Sigmoid colon (tissue), 4 donors: ENCODE measurements at regions not wholly inside any gene's neighbourhood (a gene's known extent, or its start where the extent isn't known, plus 50 kb on each side); places are given as distances from the start of the nearest gene placed in this dataset.

Experiments used
- CTCF ChIP-seq, 4 experiments: fragments of 450-650 bp in 3 of 4; fragments of 200-600 bp in 1 of 4; IDR thresholded peaks; one replicate each; pipeline ENCODE4 v1.5.1; 2016 to 2019; ENCODE audit warnings: antibody characterized with exemption in 4 of 4, mild to moderate bottlenecking in 3 of 4, moderate library complexity in 2 of 4
- POLR2A ChIP-seq, 2 donors: fragments of 450-650 bp; IDR thresholded peaks; one replicate each; pipeline ENCODE4 v1.6.1; 2016; ENCODE audit warnings: antibody characterized with exemption in 2 of 2, mild to moderate bottlenecking in 2 of 2, moderate library complexity in 2 of 2
- POLR2AphosphoS5 ChIP-seq, 4 donors: sonication (generic); formaldehyde crosslinking; IDR thresholded peaks; one replicate each; pipeline ENCODE4 v1.6.1; 2017; ENCODE audit warnings: antibody characterized with exemption in 4 of 4

DNA sequence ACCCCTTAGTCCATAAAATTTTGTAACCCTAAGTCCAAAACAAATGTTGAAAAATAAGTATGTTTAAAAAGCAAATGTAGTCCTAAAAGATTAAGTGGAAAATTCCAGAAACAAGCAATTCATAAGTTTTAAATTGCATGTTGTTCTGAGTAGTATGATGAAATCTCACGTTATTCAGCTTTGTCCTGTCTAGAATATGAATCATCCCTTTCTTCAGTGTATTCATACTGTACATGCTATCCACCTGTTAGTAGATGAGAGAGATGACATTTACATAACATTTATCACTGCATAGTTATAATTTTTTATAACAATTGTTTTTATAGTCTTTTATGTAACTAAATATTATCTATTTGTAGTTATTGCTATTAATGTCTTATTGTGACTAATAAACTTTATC is 622.3 kb upstream of the CHORDC1 start:
- no peak for TF ChIP-seq CTCF (IDR thresholded peaks at IDR 0.05)
- TF ChIP-seq POLR2AphosphoS5 (IDR thresholded peaks at IDR 0.05), result no peak
- no peak for TF ChIP-seq POLR2A (IDR thresholded peaks at IDR 0.05)
